ENCODE measurements at regions not wholly inside any gene's neighbourhood (a gene's known extent, or its start where the extent isn't known, plus 50 kb on each side); places are given as distances from the start of the nearest gene placed in this dataset.

- Histone ChIP-seq H3K36me3 (ENCODE audit: low read depth) (no peaks in the 10 kb centered on the region), H3K4me3 (ENCODE audit: severe bottlenecking) (no peak overlapping the region), H3K9me3 (ENCODE audit: severe bottlenecking) (no peaks in the 10 kb centered on the region), H3K4me1 (ENCODE audit: insufficient read depth, poor library complexity, severe bottlenecking) (peaks cover 26% of the 10 kb centered on the region), H3K27me3 (ENCODE audit: insufficient read depth, poor library complexity, severe bottlenecking) (no peaks in the 10 kb centered on the region), H3K27ac (ENCODE audit: poor library complexity, severe bottlenecking) (no peak overlapping the region)
- no peak for ATAC-seq (ENCODE audit: low read depth)
- DNase-seq (ENCODE audit: low spot score): no peak
- TF ChIP-seq CTCF (IDR thresholded peaks at IDR 0.05; ENCODE audit: poor library complexity, severe bottlenecking): no peak
Observed at GRCh38 chr11:129314371-129314770, 61.3 kb upstream of the BARX2 start.

- Histone ChIP-seq H3K4me3 (ENCODE audit: severe bottlenecking) (no peak overlapping the region), H3K4me1 (ENCODE audit: insufficient read depth, poor library complexity, severe bottlenecking) (peaks cover 26% of the 10 kb centered on the region), H3K27me3 (ENCODE audit: insufficient read depth, poor library complexity, severe bottlenecking) (no peaks in the 10 kb centered on the region), H3K9me3 (ENCODE audit: severe bottlenecking) (no peaks in the 10 kb centered on the region), H3K27ac (ENCODE audit: poor library complexity, severe bottlenecking) (no peak overlapping the region), H3K36me3 (ENCODE audit: low read depth) (no peaks in the 10 kb centered on the region)
- no peak for TF ChIP-seq CTCF (IDR thresholded peaks at IDR 0.05; ENCODE audit: poor library complexity, severe bottlenecking)
- DNase-seq (ENCODE audit: low spot score): no peak
- no peak for ATAC-seq (ENCODE audit: low read depth)
Observed at GRCh38 chr11:129313541-129314297, 61.9 kb upstream of the BARX2 start.

- no peaks in the 10 kb centered on the region for H3K36me3 ChIP-seq (ENCODE audit: low read depth)
- no peak for TF ChIP-seq CTCF (IDR thresholded peaks at IDR 0.05; ENCODE audit: poor library complexity, severe bottlenecking)
- ATAC-seq (ENCODE audit: low read depth) (no peak), DNase-seq (ENCODE audit: low spot score) (no peak)
- H3K27me3 ChIP-seq (ENCODE audit: insufficient read depth, poor library complexity, severe bottlenecking): no peaks in the 10 kb centered on the region
- no peak overlapping the region for H3K4me3 ChIP-seq (ENCODE audit: severe bottlenecking)
- H3K4me1 ChIP-seq (ENCODE audit: insufficient read depth, poor library complexity, severe bottlenecking): peaks cover 25% of the 10 kb centered on the region
- H3K27ac ChIP-seq (ENCODE audit: poor library complexity, severe bottlenecking): no peak overlapping the region
- H3K9me3 ChIP-seq (ENCODE audit: severe bottlenecking): no peaks in the 10 kb centered on the region
Observed at GRCh38 chr11:129312730-129313503, 62.7 kb upstream of the BARX2 start.

- ATAC-seq (ENCODE audit: low read depth): no peak
- Histone ChIP-seq H3K27ac (ENCODE audit: poor library complexity, severe bottlenecking) (no peak overlapping the region), H3K36me3 (ENCODE audit: low read depth) (no peaks in the 10 kb centered on the region), H3K4me3 (ENCODE audit: severe bottlenecking) (no peak overlapping the region), H3K9me3 (ENCODE audit: severe bottlenecking) (no peaks in the 10 kb centered on the region), H3K4me1 (ENCODE audit: insufficient read depth, poor library complexity, severe bottlenecking) (no peaks in the 10 kb centered on the region), H3K27me3 (ENCODE audit: insufficient read depth, poor library complexity, severe bottlenecking) (no peaks in the 10 kb centered on the region)
- no peak for TF ChIP-seq CTCF (IDR thresholded peaks at IDR 0.05; ENCODE audit: poor library complexity, severe bottlenecking)
- DNase-seq (ENCODE audit: low spot score): no peak
Observed at GRCh38 chr11:129308241-129308865, 67.3 kb upstream of the BARX2 start.
